Caki2 (cell line): ENCODE measurements at regions not wholly inside any gene's neighbourhood (a gene's known extent, or its start where the extent isn't known, plus 50 kb on each side); places are given as distances from the start of the nearest gene placed in this dataset.

Source experiments
- DNase-seq: peaks from one replicate; pipeline ENCODE4 v3.0.0-alpha.2; 2015; ENCODE audit warnings: low read depth
- in situ Hi-C: cut with HindIII; loops from 2 replicates; pipeline ENCODE4 v1.10.0; 2016; ENCODE audit warnings: low sequenced_read_pairs, low pct_unique_long_range_greater_than_20kb, mixed read lengths

DNA sequence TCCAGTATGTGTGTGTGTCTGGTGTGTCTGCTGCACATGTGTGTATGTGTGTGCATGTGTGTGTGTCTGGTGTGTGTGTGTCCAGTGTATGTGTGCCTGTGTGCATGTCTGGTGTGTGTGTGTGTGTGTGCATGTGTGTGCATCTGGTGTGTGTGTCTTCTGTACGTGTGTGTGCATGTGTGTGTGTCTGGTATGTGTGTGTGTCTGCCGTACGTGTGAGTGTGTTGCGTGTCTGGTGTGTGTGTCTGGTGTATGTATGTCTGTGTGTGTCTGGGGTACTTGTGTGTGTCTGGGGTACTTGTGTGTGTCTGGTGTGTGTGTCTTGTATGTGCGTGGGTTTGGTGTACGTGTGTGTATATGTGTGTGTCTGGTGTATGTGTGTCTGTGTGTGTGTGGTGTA is 289.1 kb upstream of the SHH start:
- DNase-seq = no peak
- in situ Hi-C loops = no loop called here

DNA sequence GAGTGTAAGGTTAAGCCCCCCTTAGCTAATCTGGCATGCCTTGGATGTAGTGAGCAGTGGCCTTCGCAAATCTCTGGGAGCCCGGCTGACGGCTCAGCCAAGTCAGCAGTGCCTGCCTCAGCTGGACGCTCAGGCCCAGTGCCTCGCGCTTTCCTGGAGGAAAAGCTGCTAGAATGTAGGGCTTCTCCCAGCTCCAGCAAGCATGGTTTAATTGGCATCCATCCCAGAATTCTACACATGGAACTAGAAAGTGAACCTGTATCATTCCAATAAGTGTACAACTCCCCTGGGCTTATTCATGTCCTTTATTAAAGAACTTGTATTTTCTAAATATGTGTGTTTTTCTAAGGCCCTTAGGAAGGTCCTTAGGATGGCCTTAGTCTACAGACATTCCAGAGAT is 287.8 kb upstream of the SHH start:
- in situ Hi-C loops = no loop called here
- DNase-seq = no peak

DNA sequence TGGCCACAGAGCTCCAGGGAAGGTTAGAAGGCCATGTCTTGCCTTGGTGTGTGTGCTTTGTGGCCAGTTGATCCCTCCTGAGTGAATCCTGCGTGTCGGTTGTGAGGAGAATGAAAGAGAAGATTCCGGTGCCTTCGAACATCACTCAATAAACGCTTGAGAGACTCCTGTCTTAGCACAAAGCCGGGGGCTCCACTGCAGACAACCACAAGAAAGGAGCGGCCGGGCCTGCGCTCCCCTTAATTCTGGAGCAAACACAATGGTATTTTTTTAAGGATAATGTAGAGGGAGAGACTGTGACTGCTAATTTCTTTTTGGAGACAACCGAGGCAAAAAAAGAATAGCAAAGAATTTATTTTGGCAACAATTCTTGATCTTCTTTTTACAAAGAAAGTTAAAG is 286.8 kb upstream of the SHH start:
- no peak for DNase-seq
- in situ Hi-C loops = no loop called here

DNA sequence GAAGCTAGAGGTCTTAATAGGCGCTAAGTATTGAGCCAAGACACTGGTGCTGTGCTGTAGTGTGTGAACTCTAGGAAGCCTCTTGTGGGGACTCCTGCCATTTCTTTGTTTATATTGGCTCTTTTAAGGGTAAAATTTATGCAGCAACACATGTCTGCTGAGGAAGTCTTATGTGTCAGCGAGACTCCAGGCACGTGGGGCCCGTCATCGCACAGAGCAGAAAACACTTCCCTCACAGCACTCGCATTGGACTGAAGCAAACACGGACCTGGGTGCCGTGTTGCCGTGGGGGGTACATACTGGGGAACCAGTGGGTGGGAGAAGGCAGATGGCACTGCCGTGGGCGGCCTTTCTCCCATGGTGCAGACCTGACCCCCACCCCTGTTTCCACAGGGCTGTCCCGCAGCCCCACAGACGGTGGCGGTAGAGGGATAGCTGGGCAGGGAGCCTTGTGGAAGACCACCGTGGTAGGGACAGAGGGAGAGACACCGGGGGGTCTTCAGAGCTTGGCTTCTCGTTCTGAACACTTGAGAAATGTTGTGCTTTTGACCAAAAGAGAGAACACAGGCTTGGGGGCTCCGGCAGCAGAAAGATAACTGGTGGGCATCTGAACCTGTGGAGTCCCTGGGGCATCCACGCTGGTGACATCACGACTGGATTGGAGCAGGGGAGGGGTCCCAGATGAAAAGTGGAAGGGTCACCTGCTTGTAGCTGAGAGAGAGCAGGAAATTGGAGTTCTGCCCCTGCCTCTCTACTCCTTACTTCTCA is 284.7 kb upstream of the SHH start:
- in situ Hi-C loops = no loop called here
- no peak for DNase-seq

DNA sequence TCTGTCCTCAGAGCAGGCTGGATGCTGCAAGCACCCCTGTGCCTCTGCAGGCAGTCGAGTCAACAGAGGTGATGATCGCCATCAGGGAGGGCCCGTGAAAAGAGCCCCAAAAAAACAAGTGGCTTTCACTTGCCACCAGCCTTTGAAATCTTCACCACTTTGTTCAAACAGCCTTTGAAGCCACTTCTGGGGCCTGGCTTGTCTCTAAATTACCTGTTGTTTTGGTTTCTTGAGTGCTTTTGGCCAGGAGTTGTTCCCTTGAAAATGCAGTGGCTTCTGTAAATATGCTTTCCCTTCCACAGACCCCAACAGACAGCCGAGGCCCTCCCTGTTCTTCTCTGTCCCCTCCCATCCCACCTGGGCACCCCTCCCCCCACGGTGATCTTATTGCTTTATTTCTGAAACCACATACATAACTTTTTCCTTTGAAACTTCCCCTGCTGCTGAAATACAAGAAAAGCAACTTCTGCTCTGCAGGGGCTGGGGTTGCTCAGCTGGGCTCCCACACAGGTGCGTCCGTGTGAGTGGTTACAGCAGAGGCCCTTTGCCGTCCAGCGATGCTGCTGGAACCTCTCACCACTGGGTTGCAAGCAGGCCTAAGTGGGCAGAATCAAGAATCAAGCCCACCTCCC is 283.8 kb upstream of the SHH start:
- in situ Hi-C loops = no loop called here
- DNase-seq = no peak

DNA sequence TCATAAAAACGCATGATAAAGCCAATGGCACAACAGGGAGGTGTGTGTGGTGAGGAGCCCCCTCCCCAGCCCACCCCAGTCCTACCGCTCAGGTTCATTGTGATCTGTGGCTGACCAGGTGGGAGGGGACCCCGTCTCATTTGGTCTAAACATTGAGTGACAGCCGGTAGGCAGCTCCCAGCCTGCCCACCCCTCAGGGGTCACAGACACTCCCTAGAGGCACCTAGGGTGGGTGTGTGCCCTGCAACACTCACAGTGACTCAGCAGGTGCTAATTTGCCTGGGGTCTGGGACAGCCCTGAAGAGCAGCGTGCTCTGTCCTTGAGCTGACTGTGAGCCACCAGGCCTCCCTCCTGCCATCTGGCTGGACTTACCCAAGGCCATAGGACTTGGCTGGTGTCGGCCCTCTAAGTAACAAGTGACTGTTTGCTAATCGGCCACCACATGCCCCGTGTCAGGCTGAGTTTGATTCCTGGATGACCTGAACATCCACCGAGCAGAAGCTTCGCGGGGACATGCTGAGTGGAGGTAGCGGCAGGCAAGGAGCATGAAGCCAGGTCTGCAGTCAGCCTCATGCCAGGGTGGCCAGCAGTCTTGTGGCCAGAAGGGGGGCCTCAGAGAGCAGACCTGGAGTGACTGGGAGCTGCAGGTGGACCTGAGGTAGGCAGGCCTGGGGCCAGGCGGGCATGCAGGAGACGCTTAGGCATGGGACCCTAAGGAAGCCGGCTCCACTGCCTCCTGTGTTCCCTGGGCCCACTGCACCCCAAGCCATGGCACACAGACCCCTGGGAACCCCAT is 282.3 kb upstream of the SHH start:
- in situ Hi-C loops = no loop called here
- DNase-seq = no peak

DNA sequence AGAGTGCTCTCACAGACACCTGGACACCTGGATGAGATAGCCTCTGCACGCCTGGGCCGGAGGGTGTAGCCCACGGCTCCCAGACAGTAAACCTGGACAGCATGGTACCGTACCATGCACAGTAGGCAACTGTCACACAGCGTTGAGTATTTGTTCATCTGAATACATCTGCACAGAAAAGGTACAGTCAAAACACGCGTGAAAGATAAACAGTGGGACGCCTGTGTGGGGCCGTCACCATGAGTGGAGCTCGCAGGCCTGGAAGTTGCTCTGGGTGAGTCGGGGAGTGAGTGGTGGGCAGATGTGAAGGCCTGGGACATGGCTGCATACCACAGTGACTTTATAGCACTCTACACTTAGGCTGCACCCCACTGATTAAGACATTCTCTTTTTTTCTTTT is 280.0 kb upstream of the SHH start:
- in situ Hi-C loops = no loop called here
- no peak for DNase-seq

DNA sequence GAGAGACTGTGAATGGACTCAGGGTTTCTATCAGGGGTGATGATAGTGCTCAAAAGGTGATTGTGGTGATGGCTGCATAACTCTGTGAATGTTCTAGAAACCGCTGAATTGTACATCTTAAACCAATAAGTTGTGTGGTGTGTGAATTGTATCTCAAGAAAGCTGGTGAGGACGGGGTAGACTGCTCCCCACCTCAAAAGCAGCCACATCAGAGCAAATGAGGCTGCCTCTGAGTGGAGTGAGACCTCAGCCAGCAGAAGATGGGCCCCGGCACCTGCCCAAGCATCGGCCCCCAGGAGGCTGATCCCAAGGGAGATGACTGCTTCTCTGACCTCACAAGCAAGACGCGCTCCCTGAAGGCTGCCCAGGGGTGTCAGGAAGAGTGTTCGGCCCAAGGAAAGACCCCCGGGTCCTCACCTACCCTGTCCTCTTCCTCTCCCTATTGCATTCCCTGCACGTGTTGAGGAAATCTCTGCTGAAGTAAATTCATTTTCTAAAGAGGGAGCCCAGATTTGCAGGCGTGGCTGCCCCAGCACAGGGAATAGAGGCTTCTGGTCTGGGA is 279.3 kb upstream of the SHH start:
- in situ Hi-C loops = no loop called here
- no peak for DNase-seq

DNA sequence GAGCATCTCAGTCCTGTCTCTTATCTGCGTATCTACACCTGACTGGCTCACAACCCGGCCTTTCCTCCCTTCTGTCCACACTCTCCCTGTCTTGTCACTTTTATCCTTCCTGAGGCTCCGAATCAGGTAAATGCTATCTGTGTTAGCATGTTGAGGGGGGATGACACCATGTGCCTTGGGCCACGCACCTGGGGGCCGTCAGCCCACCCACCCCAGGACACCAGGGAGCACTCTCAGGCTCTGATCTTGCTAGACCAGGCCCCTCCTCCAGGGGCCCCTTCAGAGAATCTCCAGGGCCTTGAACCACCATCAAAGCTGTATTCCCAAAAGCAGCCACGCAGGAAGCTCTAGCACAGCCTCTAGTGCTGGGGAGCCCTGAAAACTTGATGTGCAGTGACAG is 278.7 kb upstream of the SHH start:
- in situ Hi-C loops = no loop called here
- DNase-seq = no peak

DNA sequence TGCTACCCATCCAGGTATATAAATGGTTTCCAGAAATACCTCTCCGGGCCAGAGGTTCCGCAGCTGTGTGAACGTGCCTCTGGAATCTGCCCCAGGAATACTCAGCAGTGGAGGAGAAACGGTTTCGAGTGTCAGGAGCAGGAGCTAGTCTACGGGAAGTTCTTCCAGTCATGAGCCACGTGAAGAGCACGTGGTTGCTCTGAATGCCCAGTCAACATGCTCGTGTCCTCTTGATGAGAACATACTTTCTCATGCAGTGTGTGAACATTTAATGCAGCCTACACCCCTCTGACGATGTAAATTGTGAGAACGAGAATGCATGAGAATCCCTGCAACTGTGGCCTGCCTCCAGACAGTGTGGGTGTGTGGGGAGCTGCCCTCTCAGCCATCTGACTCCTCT is 277.0 kb upstream of the SHH start:
- DNase-seq = no peak
- in situ Hi-C loops = no loop called here

DNA sequence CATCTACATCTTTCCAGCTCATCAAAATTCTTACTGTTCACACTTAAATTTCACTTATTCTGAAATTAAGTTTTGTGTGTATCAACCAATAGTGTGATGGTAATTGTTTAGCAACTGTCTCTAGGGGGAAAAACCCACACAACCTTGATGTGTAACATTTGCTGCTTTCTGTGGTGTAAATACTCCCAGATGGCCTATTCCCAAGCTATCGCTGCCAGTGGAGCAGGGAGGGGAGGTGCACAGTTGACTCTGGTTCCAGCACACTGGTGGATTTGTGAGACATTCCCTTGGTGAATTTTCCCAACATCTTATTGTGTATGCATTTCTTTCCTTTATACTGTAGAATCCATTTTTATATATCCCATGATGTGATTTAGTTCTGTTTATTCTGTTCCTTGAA is 275.9 kb upstream of the SHH start:
- no peak for DNase-seq
- in situ Hi-C loops = no loop called here

DNA sequence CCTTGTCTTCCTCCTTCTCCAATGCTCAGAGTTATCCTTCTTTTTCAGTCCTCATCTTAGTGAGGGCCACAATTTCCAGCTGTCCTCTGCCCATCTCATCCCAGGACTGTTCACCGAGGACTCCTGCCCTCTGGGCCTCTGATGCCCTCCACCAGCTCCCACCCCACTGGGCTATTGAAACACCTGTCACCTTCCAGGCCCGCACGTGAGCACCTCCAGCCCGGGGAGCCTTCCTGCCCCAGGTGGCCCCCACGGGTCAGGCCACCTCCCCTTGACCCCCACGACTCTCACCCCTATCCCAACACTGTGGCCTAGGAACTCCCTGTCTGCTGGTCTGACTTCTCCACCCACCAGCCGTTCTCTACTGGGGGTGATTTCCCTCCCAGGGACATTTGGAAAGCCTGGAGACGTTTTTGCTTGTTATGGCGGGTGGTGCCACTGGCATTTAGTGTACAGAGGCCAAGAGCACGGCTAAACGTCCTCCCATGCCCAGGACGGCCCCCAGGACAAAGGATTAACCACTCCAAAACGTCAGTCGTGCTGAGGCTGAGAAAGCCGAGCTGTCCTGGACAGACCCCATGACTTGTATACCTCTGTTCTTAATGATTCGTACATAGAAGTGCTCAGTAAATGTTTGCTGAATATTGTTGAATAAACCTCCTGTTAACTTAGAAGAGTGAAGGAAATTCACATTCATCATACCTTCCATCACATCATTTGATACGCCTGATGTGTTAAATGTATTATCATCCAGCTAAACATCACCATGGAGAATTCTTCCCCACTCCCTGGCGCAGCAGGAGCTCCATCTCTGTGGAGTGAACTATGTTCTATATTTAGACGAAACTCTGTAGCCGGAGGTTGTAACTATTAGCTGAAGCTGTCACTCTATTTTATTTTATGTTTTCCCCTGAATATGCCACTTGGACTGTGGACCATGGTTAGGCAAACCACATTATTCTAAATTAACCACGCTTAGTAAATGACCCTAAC is 270.1 kb upstream of the SHH start:
- DNase-seq = no peak
- in situ Hi-C loops = no loop called here

DNA sequence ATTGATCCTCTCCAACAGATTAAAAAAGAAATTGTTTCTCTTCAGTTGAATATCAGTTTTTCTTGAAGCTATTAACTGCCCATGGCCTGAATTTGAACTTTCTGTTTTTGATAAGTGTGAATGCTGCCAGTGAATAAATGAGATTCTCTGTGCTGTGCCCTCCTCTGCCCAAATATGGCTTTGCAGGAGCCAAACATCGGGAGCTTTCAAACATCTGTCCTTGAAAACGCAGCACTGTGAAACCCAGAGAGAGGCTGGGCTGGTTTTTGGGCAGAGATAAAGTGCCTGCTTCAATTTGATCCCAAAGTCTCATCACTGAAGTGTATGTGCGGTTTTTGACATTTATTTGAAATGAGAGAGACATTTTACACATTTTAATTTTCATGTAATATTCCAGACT is 268.3 kb upstream of the SHH start:
- in situ Hi-C loops = no loop called here
- no peak for DNase-seq

DNA sequence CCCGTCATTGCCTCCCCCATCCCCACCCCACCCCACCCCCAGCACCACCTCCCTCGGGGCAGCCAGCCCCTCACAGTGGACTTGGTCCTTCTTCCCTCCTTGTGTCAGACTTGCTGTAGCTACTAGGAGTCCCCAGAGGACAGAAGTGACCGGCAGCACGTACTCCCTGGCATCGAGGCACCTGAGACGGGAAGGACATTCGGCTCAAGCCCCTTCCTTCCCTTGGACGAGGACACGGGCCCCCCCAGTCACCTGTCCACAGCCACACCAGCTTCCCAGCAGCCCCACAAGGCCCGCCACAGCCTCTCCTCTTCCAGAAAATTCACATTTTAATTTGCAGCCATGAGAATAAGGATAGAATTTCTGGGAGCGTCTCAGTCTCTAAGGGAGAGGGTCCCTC is 267.8 kb upstream of the SHH start:
- in situ Hi-C loops = no loop called here
- DNase-seq = no peak

DNA sequence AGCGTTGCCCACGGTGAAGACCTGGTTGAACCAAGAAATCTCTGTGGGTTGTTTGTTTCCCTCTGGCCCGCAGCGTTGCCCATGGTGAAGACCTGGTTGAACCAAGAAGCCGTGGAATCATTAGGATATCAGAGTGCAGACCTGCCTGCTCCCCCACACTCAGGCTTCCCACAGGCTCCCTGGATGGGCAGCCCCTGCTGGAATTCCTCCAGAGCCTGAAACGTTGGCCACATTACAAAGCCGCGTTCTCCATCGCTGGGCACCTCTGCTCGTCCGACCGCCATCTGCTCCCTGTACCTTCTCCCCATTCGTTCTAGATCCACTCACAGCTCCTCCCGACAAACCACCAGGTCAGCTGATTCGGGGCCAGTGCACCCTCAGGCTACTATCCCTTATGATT is 266.9 kb upstream of the SHH start:
- in situ Hi-C loops = no loop called here
- DNase-seq = no peak

DNA sequence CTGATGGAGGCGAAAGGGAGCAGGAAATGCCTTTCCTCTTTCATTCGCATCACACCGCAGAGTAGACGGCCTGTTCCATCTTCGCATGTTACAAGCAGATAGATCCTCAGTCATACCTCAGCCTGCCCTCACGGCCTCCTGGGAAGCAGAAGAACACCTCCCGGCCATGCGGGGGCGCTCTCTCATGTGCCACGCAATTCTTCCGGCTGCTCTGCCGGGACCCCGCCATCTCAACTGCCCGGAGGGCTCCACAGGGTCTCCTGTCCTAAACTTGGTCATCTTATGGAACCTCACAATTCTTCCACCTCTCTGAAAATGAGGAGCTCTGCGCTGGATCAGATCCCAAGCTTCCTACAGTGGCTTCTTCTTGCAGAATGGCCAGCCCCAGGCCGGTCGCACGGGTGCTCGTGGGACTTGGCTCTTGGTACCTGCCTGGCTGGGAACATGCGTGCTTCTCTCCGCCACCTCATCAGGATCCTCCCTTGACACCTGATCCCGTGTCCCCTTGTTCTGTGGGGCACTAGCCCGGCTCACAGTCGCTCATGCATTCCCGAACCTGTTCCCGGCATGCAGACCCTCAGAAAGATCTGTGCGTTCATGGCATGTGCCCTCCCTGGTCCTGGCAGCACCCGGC is 262.8 kb upstream of the SHH start:
- DNase-seq = no peak

DNA sequence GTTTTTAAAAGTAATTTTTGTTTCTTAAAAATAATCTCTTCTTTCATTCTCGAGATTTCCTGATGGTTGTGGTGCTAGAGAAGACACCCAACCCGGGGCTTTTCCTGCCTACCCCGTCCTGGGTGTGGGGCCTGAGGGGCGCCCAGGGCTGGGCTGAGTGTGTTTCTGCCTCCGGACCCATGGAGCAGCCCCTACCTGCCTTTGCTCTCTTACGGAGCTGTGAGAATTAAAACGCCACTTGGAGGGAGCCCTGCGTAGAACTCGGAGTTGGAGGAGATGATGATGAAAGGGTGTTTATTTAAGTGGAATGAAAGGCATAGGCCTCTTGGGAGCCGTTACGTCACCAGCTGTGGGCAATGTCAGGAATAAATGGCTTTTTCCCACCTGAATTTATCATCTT is 261.8 kb upstream of the SHH start:
- in situ Hi-C loops = no loop called here

More for the DNA sequence above, 262.8 kb upstream of the SHH start:
- in situ Hi-C loops = no loop called here

More for the DNA sequence above, 261.8 kb upstream of the SHH start:
- no peak for DNase-seq
